ENCODE measurements at regions not wholly inside any gene's neighbourhood (a gene's known extent, or its start where the extent isn't known, plus 50 kb on each side); places are given as distances from the start of the nearest gene placed in this dataset.
"Not testable (repeated sequence)": the region's sequence is repeated elsewhere in the genome, so short reads cannot be mapped to it uniquely, and the experiment has no call there.

- DNase-seq (ENCODE audit: low read depth in 1 of 2, low spot score in 1 of 2): no peak
Observed at GRCh38 chr3:8113626-8114025, 388.0 kb upstream of the LMCD1 start.

- DNase-seq (ENCODE audit: low read depth in 1 of 2, low spot score in 1 of 2): no peak
Observed at GRCh38 chr3:8128686-8129085, 372.9 kb upstream of the LMCD1 start.

- no peak for DNase-seq (ENCODE audit: low read depth in 1 of 2, low spot score in 1 of 2)
Observed at GRCh38 chr3:8136553-8136952, 365.1 kb upstream of the LMCD1 start.

- DNase-seq (ENCODE audit: low read depth in 1 of 2, low spot score in 1 of 2): no peak
Observed at GRCh38 chr3:8143186-8143585, 358.4 kb upstream of the LMCD1 start.

- no peak for DNase-seq (ENCODE audit: low read depth in 1 of 2, low spot score in 1 of 2)
Observed at GRCh38 chr3:8145661-8146060, 356.0 kb upstream of the LMCD1 start.

GRCh38 chr3:8147711-8148110, 353.9 kb upstream of the LMCD1 start:
- no peak for DNase-seq (ENCODE audit: low read depth in 1 of 2, low spot score in 1 of 2)

GRCh38 chr3:8152821-8153418, 348.7 kb upstream of the LMCD1 start:
- DNase-seq (ENCODE audit: low read depth in 1 of 2, low spot score in 1 of 2): no peak

GRCh38 chr3:8153800-8154199, 347.8 kb upstream of the LMCD1 start:
- no peak for DNase-seq (ENCODE audit: low read depth in 1 of 2, low spot score in 1 of 2)

- DNase-seq (ENCODE audit: low read depth in 1 of 2, low spot score in 1 of 2): no peak
Observed at GRCh38 chr3:8154617-8155016, 347.0 kb upstream of the LMCD1 start.

- no peak for DNase-seq (ENCODE audit: low read depth in 1 of 2, low spot score in 1 of 2)
Observed at GRCh38 chr3:8156138-8156537, 345.5 kb upstream of the LMCD1 start.

- DNase-seq (ENCODE audit: low read depth in 1 of 2, low spot score in 1 of 2): no peak
Observed at GRCh38 chr3:8156831-8157230, 344.8 kb upstream of the LMCD1 start.

GRCh38 chr3:8157640-8158039, 344.0 kb upstream of the LMCD1 start:
- no peak for DNase-seq (ENCODE audit: low read depth in 1 of 2, low spot score in 1 of 2)

GRCh38 chr3:8164145-8164544, 337.5 kb upstream of the LMCD1 start:
- DNase-seq (ENCODE audit: low read depth in 1 of 2, low spot score in 1 of 2): no peak

- no peak for DNase-seq (ENCODE audit: low read depth in 1 of 2, low spot score in 1 of 2)
Observed at GRCh38 chr3:8166014-8166413, 335.6 kb upstream of the LMCD1 start.

GRCh38 chr3:8170971-8171508, 330.6 kb upstream of the LMCD1 start:
- DNase-seq (ENCODE audit: low read depth in 1 of 2, low spot score in 1 of 2): no peak

GRCh38 chr3:8173892-8174291, 327.7 kb upstream of the LMCD1 start:
- no peak for DNase-seq (ENCODE audit: low read depth in 1 of 2, low spot score in 1 of 2)

- not testable (repeated sequence) for DNase-seq (ENCODE audit: low read depth in 1 of 2, low spot score in 1 of 2)
Observed at GRCh38 chr3:8176759-8177483, 324.7 kb upstream of the LMCD1 start.

GRCh38 chr3:8178516-8178915, 323.1 kb upstream of the LMCD1 start:
- not testable (repeated sequence) for DNase-seq (ENCODE audit: low read depth in 1 of 2, low spot score in 1 of 2)

GRCh38 chr3:8182904-8183303, 318.7 kb upstream of the LMCD1 start:
- no peak for DNase-seq (ENCODE audit: low read depth in 1 of 2, low spot score in 1 of 2)

GRCh38 chr3:8183627-8184026, 318.0 kb upstream of the LMCD1 start:
- DNase-seq (ENCODE audit: low read depth in 1 of 2, low spot score in 1 of 2): no peak

- no peak for DNase-seq (ENCODE audit: low read depth in 1 of 2, low spot score in 1 of 2)
Observed at GRCh38 chr3:8186213-8186612, 315.4 kb upstream of the LMCD1 start.

- no peak for DNase-seq (ENCODE audit: low read depth in 1 of 2, low spot score in 1 of 2)
Observed at GRCh38 chr3:8187996-8188395, 313.6 kb upstream of the LMCD1 start.

- DNase-seq (ENCODE audit: low read depth in 1 of 2, low spot score in 1 of 2): no peak
Observed at GRCh38 chr3:8189051-8189450, 312.6 kb upstream of the LMCD1 start.
